Endodermal cell (in vitro differentiated cells): ENCODE measurements at regions not wholly inside any gene's neighbourhood (a gene's known extent, or its start where the extent isn't known, plus 50 kb on each side); places are given as distances from the start of the nearest gene placed in this dataset.

ENCODE experiments used
- DNase-seq: peaks from one replicate; pipeline ENCODE4 v3.0.0-alpha.2; 2017
- H3K27ac ChIP-seq: 2 replicates; pipeline ENCODE4 v1.5.1; 2013; ENCODE audit warnings: mild to moderate bottlenecking, low read depth, low read length, moderate library complexity
- H3K27me3 ChIP-seq: 2 replicates; pipeline ENCODE4 v1.6.1; 2013; ENCODE audit warnings: mild to moderate bottlenecking, low read length, moderate library complexity; ENCODE audit not compliant: insufficient read depth, control insufficient read depth, poor library complexity, severe bottlenecking
- H3K36me3 ChIP-seq: 2 replicates; pipeline ENCODE4 v1.7.0; 2013; ENCODE audit warnings: mild to moderate bottlenecking, low read length, moderate library complexity; ENCODE audit not compliant: control insufficient read depth, insufficient read depth
- H3K4me1 ChIP-seq: one replicate; pipeline ENCODE4 v1.7.0; 2013; ENCODE audit warnings: low read length; ENCODE audit not compliant: control insufficient read depth, insufficient read depth
- H3K4me3 ChIP-seq: 2 replicates; pipeline ENCODE4 v1.5.1; 2013; ENCODE audit warnings: mild to moderate bottlenecking, low read length, moderate library complexity
- H3K9ac ChIP-seq: 2 replicates; pipeline ENCODE4 v1.6.1; 2013; ENCODE audit warnings: mild to moderate bottlenecking, low read length, moderate library complexity; ENCODE audit not compliant: poor library complexity, severe bottlenecking; ENCODE audit errors: extremely low read depth
- H3K9me3 ChIP-seq: 2 replicates; pipeline ENCODE4 v1.6.1; 2013; ENCODE audit warnings: mild to moderate bottlenecking, low read length, moderate library complexity; ENCODE audit not compliant: control insufficient read depth
- H3K27ac Mint-ChIP-seq: 2 replicates; pipeline ENCODE4 v1.8.0; 2020; ENCODE audit warnings: mixed read lengths
- H3K27me3 Mint-ChIP-seq: 2 replicates; pipeline ENCODE4 v1.8.0; 2021; ENCODE audit warnings: mild to moderate bottlenecking, mixed read lengths; ENCODE audit not compliant: insufficient read depth
- H3K36me3 Mint-ChIP-seq: 2 replicates; pipeline ENCODE4 v1.8.0; 2020; ENCODE audit warnings: low read depth, mixed read lengths
- H3K4me1 Mint-ChIP-seq: 2 replicates; pipeline ENCODE4 v1.8.0; 2020; ENCODE audit warnings: mixed read lengths
- H3K4me3 Mint-ChIP-seq: 2 replicates; pipeline ENCODE4 v1.8.0; 2020; ENCODE audit warnings: mild to moderate bottlenecking, moderate library complexity, mixed read lengths
- H3K9me3 Mint-ChIP-seq: 2 replicates; pipeline ENCODE4 v1.8.0; 2020; ENCODE audit warnings: mild to moderate bottlenecking, mixed read lengths
- CTCF ChIP-seq: fragments of 200-600 bp; sonication (generic); conservative IDR thresholded peaks from 2 replicates; pipeline ENCODE4 v1.5.0; 2021; ENCODE audit warnings: antibody characterized with exemption, mild to moderate bottlenecking
- WGBS, 2 experiments: methylation state at CpG; one replicate each; pipeline versions ENCODE4 v1.1.5 to v1.1.7; 2013; ENCODE audit warnings: missing lambda C conversion rate in 2 of 2, mixed read lengths in 1 of 2; ENCODE audit not compliant: insufficient coverage in 1 of 2, insufficient read length in 1 of 2; 5-methylcytosine and 5-hydroxymethylcytosine counted together

GRCh38 chr15:30770759-30771158, 133.0 kb upstream of the FAN1 start:
- peaks cover 5% of the 10 kb centered on the region for H3K9me3 ChIP-seq
- no peak overlapping the region for H3K4me3 Mint-ChIP-seq
- no peaks in the 10 kb centered on the region for H3K27me3 ChIP-seq
- no peak for DNase-seq
- no peak overlapping the region for H3K4me3 ChIP-seq
- 92 to 96% methylated on average over 7 to 17 of the region's 17 CpGs for WGBS, 2 experiments
- H3K36me3 ChIP-seq: peaks cover 12% of the 10 kb centered on the region
- no peak overlapping the region for H3K27ac ChIP-seq
- H3K4me1 Mint-ChIP-seq: no peaks in the 10 kb centered on the region
- H3K9ac ChIP-seq: no peak overlapping the region
- no peaks in the 10 kb centered on the region for H3K4me1 ChIP-seq
- peaks cover 50% of the 10 kb centered on the region for H3K36me3 Mint-ChIP-seq
- H3K27ac Mint-ChIP-seq: no peak overlapping the region
- H3K9me3 Mint-ChIP-seq: peaks cover 23% of the 10 kb centered on the region
- TF ChIP-seq CTCF: no peak
- H3K27me3 Mint-ChIP-seq: no peaks in the 10 kb centered on the region

DNA sequence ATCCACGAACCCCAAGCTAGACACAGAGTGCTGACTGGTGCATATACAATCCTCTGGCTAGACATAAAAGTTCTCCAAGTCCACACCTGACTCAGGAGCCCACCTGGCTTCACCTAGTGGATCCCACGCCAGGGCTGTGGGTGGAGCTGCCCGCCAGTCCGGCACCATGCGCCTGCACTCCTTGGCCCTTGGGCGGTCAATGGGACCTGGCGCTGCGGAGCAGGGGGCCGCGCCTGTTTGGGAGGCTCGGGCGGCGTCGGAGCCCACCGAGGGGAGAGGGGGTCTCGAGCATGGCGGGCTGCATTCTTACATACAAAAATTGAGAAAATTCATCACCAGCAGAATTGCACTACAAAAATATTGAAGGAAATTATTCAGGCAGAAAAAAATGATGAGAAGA, 120.7 kb upstream of the FAN1 start:
- 86 to 97% methylated on average over 1 to 15 of the region's 17 CpGs for WGBS, 2 experiments
- TF ChIP-seq CTCF: no peak
- no peak for DNase-seq
- H3K4me1 ChIP-seq: no peaks in the 10 kb centered on the region
- no peak overlapping the region for H3K27ac ChIP-seq
- H3K9me3 Mint-ChIP-seq: peaks cover 20% of the 10 kb centered on the region
- no peak overlapping the region for H3K4me3 ChIP-seq
- no peak overlapping the region for H3K9ac ChIP-seq
- no peaks in the 10 kb centered on the region for H3K36me3 ChIP-seq
- no peak overlapping the region for H3K27ac Mint-ChIP-seq
- peaks cover 4% of the 10 kb centered on the region for H3K27me3 Mint-ChIP-seq
- no peaks in the 10 kb centered on the region for H3K9me3 ChIP-seq
- no peak overlapping the region for H3K4me3 Mint-ChIP-seq
- H3K4me1 Mint-ChIP-seq: no peaks in the 10 kb centered on the region
- no peaks in the 10 kb centered on the region for H3K36me3 Mint-ChIP-seq
- no peaks in the 10 kb centered on the region for H3K27me3 ChIP-seq

- no peaks in the 10 kb centered on the region for H3K4me1 ChIP-seq
- H3K9me3 ChIP-seq: no peaks in the 10 kb centered on the region
- Mint-ChIP-seq H3K36me3 (no peaks in the 10 kb centered on the region), H3K4me1 (no peaks in the 10 kb centered on the region), H3K27ac (no peak overlapping the region), H3K27me3 (peaks cover 3% of the 10 kb centered on the region), H3K4me3 (no peak overlapping the region), H3K9me3 (no peaks in the 10 kb centered on the region)
- no peak overlapping the region for H3K9ac ChIP-seq
- H3K4me3 ChIP-seq: no peak overlapping the region
- H3K36me3 ChIP-seq: no peaks in the 10 kb centered on the region
- DNase-seq: no peak
- no peak overlapping the region for H3K27ac ChIP-seq
- TF ChIP-seq CTCF: no peak
- no peaks in the 10 kb centered on the region for H3K27me3 ChIP-seq
Measured at GRCh38 chr15:30788595-30788994, 115.1 kb upstream of the FAN1 start.
